ENCODE measurements at regions not wholly inside any gene's neighbourhood (a gene's known extent, or its start where the extent isn't known, plus 50 kb on each side); places are given as distances from the start of the nearest gene placed in this dataset.

DNA sequence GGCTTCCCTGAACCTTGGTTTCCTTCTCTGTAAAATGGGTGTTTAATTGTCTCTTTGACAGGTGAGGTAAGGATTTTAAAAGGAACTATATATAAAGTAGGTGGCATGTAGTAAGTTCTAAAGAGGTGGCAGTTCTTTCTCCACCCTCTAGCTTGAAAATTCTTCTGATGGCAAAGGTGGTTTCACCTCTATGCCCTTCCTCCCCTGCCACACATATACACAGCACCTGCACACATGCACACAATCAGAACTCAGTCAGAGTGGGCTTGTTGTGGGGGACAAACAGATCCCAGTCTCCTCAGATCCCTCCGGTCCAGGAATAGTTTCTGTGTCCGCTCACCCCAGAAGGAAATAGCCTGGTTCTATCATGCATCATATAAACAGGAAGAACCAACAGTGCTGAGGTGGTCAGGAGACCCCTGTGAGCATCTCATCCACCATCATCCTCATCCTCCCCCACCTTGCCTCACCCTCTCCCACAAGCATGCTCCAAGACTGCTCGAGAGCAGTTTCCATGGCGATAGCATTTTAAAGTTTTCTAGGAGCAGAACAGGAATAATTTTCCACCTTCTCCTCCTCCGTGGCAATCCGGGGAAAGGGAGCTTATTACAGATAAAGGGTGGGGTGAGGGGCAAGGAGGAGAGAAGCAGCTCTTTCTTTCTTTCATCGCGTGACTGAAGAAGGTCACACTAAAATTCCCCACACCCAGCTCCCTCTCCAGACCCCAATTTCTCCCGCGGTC, 123.6 kb downstream of the CHST1 start:
- POLR2A ChIA-PET = no interaction called here
- WGBS (ENCODE audit: missing lambda C conversion rate) = 19% methylated on average over 10 of the region's 10 CpGs
- no peak for FAIRE-seq
- no peak for TF ChIP-seq NPAS2 (CRISPR knock-in tag; IDR thresholded peaks at IDR 0.05; ENCODE audit: borderline replicate concordance)
- TF ChIP-seq POLR2A (IDR thresholded peaks at IDR 0.05; ENCODE audit: low read length) = no peak
- TF ChIP-seq MYC (IDR thresholded peaks at IDR 0.05; ENCODE audit: borderline replicate concordance, low read length) = no peak
- TF ChIP-seq EHF (CRISPR knock-in tag; IDR thresholded peaks at IDR 0.05) = no peak
- TF ChIP-seq, protein P1, sequence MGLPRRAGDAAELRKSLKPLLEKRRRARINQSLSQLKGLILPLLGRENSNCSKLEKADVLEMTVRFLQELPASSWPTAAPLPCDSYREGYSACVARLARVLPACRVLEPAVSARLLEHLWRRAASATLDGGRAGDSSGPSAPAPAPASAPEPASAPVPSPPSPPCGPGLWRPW (IDR thresholded peaks at IDR 0.05) = no peak
- TF ChIP-seq CBX2 (IDR thresholded peaks at IDR 0.05; ENCODE audit: borderline replicate concordance, low read depth) = no peak
- TF ChIP-seq RFX5 (IDR thresholded peaks at IDR 0.05) = no peak
- TF ChIP-seq RARB (CRISPR knock-in tag; IDR thresholded peaks at IDR 0.05) = no peak
- TF ChIP-seq, protein P2, sequence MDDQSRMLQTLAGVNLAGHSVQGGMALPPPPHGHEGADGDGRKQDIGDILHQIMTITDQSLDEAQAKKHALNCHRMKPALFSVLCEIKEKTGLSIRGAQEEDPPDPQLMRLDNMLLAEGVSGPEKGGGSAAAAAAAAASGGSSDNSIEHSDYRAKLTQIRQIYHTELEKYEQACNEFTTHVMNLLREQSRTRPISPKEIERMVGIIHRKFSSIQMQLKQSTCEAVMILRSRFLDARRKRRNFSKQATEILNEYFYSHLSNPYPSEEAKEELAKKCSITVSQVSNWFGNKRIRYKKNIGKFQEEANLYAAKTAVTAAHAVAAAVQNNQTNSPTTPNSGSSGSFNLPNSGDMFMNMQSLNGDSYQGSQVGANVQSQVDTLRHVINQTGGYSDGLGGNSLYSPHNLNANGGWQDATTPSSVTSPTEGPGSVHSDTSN (IDR thresholded peaks at IDR 0.05) = no peak
- no peak for TF ChIP-seq HEYL (CRISPR knock-in tag; IDR thresholded peaks at IDR 0.05)
- DNase-seq (ENCODE audit: low read depth in 1 of 2, low spot score in 1 of 2) = no peak
- Histone ChIP-seq H3K27ac (no peak overlapping the region), H3K4me1 (peaks cover 9% of the 10 kb centered on the region), H3K4me2 (no peak overlapping the region), H3K9me3 (no peaks in the 10 kb centered on the region), H3K4me3 (no peak overlapping the region)
- ATAC-seq = no peak
- CTCF ChIA-PET = interaction anchor here (0.6 kb wide), 1 partner anchor 24 kb away, joined by 3 read pairs; no protein-coding TSS in a partner anchor

DNA sequence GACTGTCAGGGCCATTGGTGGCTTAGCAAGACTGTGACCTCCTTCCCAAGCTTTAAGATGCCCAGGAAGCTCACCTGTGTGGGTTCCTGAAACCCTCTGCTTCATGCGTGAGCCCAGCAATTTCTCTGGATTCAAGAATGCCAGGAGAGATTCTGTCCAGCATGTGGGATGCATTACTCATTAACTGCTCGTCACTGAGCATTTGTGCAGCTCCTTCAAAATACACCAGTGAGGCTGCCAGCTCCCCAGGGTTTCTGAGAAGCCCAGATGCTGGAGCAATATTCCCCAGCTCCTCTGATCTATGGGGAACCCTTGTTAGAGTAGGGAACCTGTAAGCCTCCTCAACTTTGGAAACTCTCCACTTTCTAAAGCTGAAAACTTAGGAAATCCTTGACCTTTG, 126.5 kb downstream of the CHST1 start:
- Histone ChIP-seq H3K4me1 (peaks cover 9% of the 10 kb centered on the region), H3K27ac (no peak overlapping the region), H3K4me3 (no peak overlapping the region), H3K4me2 (no peak overlapping the region), H3K9me3 (no peaks in the 10 kb centered on the region)
- no peak for DNase-seq (ENCODE audit: low read depth in 1 of 2, low spot score in 1 of 2)
- ChIA-PET CTCF (interaction anchor here (1.6 kb wide), 1 partner anchor 10 kb away, joined by 4 read pairs; no protein-coding TSS in a partner anchor), POLR2A (interaction anchor here (0.6 kb wide), 1 partner anchor 51 kb away, joined by 3 read pairs; no protein-coding TSS in a partner anchor)
- 36% methylated on average over 2 of the region's 2 CpGs for WGBS (ENCODE audit: missing lambda C conversion rate)
- FAIRE-seq = no peak
- TF ChIP-seq FOXS1 (CRISPR knock-in tag; IDR thresholded peaks at IDR 0.05) = no peak
- no peak for TF ChIP-seq RNF2 (IDR thresholded peaks at IDR 0.05; ENCODE audit: borderline replicate concordance, low read depth)
- no peak for TF ChIP-seq FOSB (CRISPR knock-in tag; IDR thresholded peaks at IDR 0.05)
- TF ChIP-seq POLR2AphosphoS2 (conservative IDR thresholded peaks at IDR 0.05; ENCODE audit: low read length) = no peak
- TF ChIP-seq CHD2 (IDR thresholded peaks at IDR 0.05; ENCODE audit: low read length, partially characterized antibody) = no peak
- TF ChIP-seq, protein P3, sequence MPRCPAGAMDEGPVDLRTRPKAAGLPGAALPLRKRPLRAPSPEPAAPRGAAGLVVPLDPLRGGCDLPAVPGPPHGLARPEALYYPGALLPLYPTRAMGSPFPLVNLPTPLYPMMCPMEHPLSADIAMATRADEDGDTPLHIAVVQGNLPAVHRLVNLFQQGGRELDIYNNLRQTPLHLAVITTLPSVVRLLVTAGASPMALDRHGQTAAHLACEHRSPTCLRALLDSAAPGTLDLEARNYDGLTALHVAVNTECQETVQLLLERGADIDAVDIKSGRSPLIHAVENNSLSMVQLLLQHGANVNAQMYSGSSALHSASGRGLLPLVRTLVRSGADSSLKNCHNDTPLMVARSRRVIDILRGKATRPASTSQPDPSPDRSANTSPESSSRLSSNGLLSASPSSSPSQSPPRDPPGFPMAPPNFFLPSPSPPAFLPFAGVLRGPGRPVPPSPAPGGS (IDR thresholded peaks at IDR 0.05) = no peak
- TF ChIP-seq HOXA7 (CRISPR knock-in tag; IDR thresholded peaks at IDR 0.05) = no peak
- no peak for TF ChIP-seq JUN (IDR thresholded peaks at IDR 0.05)
- no peak for ATAC-seq

DNA sequence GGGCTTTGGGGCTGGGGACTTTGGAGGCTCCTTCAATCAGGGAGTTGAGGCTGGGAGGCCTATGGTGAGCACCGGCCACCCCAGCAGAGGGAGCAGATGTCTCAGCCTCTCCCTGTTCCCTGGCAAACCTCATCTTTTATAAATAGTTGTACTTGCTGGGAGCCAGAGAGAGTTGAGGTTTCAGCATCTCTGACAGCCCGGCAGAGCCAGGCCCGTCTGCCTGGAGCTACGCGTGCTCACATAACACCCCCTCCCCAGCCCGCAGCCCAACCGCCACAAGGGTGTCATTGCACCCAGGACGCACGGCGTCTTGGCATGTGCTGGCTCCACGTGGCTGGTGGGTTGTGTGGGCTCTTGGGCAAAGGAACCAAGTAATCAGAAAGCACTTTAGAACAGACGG, 127.1 kb downstream of the CHST1 start:
- no peak overlapping the region for H3K4me2 ChIP-seq
- FAIRE-seq (no peak), ATAC-seq (0 out of 6 replicates have a peak, but pooled peaks of 1 of the 2 experiments have one; percentile 6), DNase-seq (ENCODE audit: low read depth in 1 of 2, low spot score in 1 of 2) (no peak)
- H3K27ac ChIP-seq = no peak overlapping the region
- H3K9me3 ChIP-seq = no peaks in the 10 kb centered on the region
- ChIA-PET CTCF (no interaction called here), POLR2A (interaction anchor here (0.6 kb wide), 1 partner anchor 51 kb away, joined by 3 read pairs; no protein-coding TSS in a partner anchor)
- H3K4me3 ChIP-seq = no peak overlapping the region
- TF ChIP-seq CBX2 (IDR thresholded peaks at IDR 0.05; ENCODE audit: borderline replicate concordance, low read depth) (no peak), CEBPB (IDR thresholded peaks at IDR 0.05) (no peak), FOSL2 (IDR thresholded peaks at IDR 0.05) (no peak), FOSL2 (CRISPR knock-in tag; IDR thresholded peaks at IDR 0.05) (no peak), JUNB (IDR thresholded peaks at IDR 0.05) (no peak), ESRRA (IDR thresholded peaks at IDR 0.05; ENCODE audit: borderline replicate concordance, low read length) (no peak), SREBF2 (IDR thresholded peaks at IDR 0.05) (no peak), CHD4 (IDR thresholded peaks at IDR 0.05; ENCODE audit: borderline replicate concordance) (no peak), RFX5 (IDR thresholded peaks at IDR 0.05) (no peak)
- TF ChIP-seq, protein P4, sequence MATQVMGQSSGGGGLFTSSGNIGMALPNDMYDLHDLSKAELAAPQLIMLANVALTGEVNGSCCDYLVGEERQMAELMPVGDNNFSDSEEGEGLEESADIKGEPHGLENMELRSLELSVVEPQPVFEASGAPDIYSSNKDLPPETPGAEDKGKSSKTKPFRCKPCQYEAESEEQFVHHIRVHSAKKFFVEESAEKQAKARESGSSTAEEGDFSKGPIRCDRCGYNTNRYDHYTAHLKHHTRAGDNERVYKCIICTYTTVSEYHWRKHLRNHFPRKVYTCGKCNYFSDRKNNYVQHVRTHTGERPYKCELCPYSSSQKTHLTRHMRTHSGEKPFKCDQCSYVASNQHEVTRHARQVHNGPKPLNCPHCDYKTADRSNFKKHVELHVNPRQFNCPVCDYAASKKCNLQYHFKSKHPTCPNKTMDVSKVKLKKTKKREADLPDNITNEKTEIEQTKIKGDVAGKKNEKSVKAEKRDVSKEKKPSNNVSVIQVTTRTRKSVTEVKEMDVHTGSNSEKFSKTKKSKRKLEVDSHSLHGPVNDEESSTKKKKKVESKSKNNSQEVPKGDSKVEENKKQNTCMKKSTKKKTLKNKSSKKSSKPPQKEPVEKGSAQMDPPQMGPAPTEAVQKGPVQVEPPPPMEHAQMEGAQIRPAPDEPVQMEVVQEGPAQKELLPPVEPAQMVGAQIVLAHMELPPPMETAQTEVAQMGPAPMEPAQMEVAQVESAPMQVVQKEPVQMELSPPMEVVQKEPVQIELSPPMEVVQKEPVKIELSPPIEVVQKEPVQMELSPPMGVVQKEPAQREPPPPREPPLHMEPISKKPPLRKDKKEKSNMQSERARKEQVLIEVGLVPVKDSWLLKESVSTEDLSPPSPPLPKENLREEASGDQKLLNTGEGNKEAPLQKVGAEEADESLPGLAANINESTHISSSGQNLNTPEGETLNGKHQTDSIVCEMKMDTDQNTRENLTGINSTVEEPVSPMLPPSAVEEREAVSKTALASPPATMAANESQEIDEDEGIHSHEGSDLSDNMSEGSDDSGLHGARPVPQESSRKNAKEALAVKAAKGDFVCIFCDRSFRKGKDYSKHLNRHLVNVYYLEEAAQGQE (IDR thresholded peaks at IDR 0.05) = no peak
- WGBS (ENCODE audit: missing lambda C conversion rate) = 55% methylated on average over 11 of the region's 12 CpGs
- H3K4me1 ChIP-seq = peaks cover 9% of the 10 kb centered on the region
